ENCODE measurements at regions not wholly inside any gene's neighbourhood (a gene's known extent, or its start where the extent isn't known, plus 50 kb on each side); places are given as distances from the start of the nearest gene placed in this dataset.

DNA sequence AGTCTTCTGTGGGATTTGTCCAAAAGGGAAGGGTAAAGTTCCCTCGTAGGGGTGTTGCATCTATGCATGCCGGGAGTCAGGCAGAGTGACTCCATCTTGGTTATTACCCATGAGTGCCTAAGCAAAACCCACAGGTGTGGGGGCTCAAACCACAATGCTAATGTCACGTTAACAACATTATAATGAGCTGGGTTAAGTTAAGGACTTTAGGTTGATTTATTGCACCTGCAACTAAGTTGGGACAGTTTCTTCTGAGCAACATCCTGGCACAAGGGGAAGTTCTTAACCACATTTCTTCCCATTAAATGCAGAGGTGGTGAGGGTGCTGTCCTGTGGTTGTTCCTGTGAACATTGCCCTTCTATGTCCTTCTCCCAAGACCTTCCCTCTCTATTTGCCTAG lies 1596.8 kb upstream of the SLC39A10 start:
- TF ChIP-seq HCFC1 (IDR thresholded peaks at IDR 0.05; ENCODE audit: low read length), result no peak
- TF ChIP-seq, protein P1, sequence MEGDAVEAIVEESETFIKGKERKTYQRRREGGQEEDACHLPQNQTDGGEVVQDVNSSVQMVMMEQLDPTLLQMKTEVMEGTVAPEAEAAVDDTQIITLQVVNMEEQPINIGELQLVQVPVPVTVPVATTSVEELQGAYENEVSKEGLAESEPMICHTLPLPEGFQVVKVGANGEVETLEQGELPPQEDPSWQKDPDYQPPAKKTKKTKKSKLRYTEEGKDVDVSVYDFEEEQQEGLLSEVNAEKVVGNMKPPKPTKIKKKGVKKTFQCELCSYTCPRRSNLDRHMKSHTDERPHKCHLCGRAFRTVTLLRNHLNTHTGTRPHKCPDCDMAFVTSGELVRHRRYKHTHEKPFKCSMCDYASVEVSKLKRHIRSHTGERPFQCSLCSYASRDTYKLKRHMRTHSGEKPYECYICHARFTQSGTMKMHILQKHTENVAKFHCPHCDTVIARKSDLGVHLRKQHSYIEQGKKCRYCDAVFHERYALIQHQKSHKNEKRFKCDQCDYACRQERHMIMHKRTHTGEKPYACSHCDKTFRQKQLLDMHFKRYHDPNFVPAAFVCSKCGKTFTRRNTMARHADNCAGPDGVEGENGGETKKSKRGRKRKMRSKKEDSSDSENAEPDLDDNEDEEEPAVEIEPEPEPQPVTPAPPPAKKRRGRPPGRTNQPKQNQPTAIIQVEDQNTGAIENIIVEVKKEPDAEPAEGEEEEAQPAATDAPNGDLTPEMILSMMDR (IDR thresholded peaks at IDR 0.05 in 2 of 3, conservative IDR thresholded peaks at IDR 0.05 in 1 of 3; ENCODE audit: control insufficient read depth in 2 of 3, extremely low read depth in 1 of 3, insufficient read depth in 1 of 3, low read depth in 3 of 3, low read length in 3 of 3), result no peak
- TF ChIP-seq NFIC (IDR thresholded peaks at IDR 0.05; ENCODE audit: low read depth, low read length), result no peak
- no peak for TF ChIP-seq BMI1 (IDR thresholded peaks at IDR 0.05; ENCODE audit: borderline replicate concordance)
- no peak for TF ChIP-seq EZH2 (IDR thresholded peaks at IDR 0.05; ENCODE audit: borderline replicate concordance, control insufficient read depth, low read depth, low read length)
- no peak for TF ChIP-seq EP300 (IDR thresholded peaks at IDR 0.05; ENCODE audit: borderline replicate concordance in 1 of 2, control insufficient read depth in 1 of 2, low read depth in 2 of 2, low read length in 2 of 2)

All from GM12878 (cell line).